ENCODE measurements at regions not wholly inside any gene's neighbourhood (a gene's known extent, or its start where the extent isn't known, plus 50 kb on each side); places are given as distances from the start of the nearest gene placed in this dataset.

GRCh38 chr1:172902861-172903381 is 147.8 kb downstream of the TNFSF18 start:
- Histone ChIP-seq H2AK5ac (ENCODE audit: low read depth, low read length) (no peak overlapping the region), H2BK5ac (ENCODE audit: low read depth, low read length) (no peak overlapping the region), H3K9ac (replicated peaks in 1 of 4; ENCODE audit: extremely low read depth in 1 of 4, low read depth in 3 of 4, low read length in 3 of 4) (no peak overlapping the region), H3K4me1 (replicated peaks in 1 of 4; ENCODE audit: control insufficient read depth in 3 of 4, insufficient read depth in 4 of 4, low read length in 3 of 4) (no peaks in the 10 kb centered on the region), H3K9me3 (ENCODE audit: insufficient read depth in 2 of 2, low read depth in 1 of 2, low read length in 1 of 2) (peaks cover 0 to 4% of the 10 kb centered on the region in 2 experiments; a peak in 1 of 4 replicates), H4K8ac (ENCODE audit: extremely low read depth, insufficient read depth, low read length) (no peak overlapping the region), H3K27ac (ENCODE audit: low read depth, low read length) (no peak overlapping the region), H3K4me2 (ENCODE audit: insufficient read depth in 1 of 2, low read depth in 2 of 2, low read length in 2 of 2) (no peak overlapping the region), H2BK120ac (replicated peaks; ENCODE audit: low read depth, low read length) (no peak overlapping the region), H2BK15ac (ENCODE audit: low read length) (no peak overlapping the region), H4K5ac (ENCODE audit: insufficient read length, low read depth, low read length) (no peak overlapping the region), H3K18ac (ENCODE audit: extremely low read depth, low read length) (no peak overlapping the region), H3K4me3 (ENCODE audit: extremely low read depth in 1 of 4, insufficient read depth in 2 of 4, low read depth in 3 of 4, low read length in 4 of 4) (no peak overlapping the region), H3K27me3 (replicated peaks in 1 of 4; ENCODE audit: control insufficient read depth in 3 of 4, extremely low read depth in 1 of 4, insufficient read depth in 3 of 4, low read length in 3 of 4) (no peaks in the 10 kb centered on the region), H2AFZ (ENCODE audit: low read length) (no peak overlapping the region), H3K79me2 (ENCODE audit: control insufficient read depth in 1 of 2, insufficient read depth in 2 of 2, low read length in 2 of 2) (no peaks in the 10 kb centered on the region), H4K91ac (replicated peaks; ENCODE audit: insufficient read length, low read length) (no peak overlapping the region), H3K79me1 (ENCODE audit: low read depth, low read length) (no peaks in the 10 kb centered on the region), H3K23ac (ENCODE audit: insufficient read length) (no peak overlapping the region), H3K23me2 (ENCODE audit: low read depth, low read length) (no peaks in the 10 kb centered on the region), H2BK12ac (ENCODE audit: low read depth, low read length) (no peak overlapping the region), H3K56ac (replicated peaks; ENCODE audit: insufficient read length, low read depth, low read length) (no peak overlapping the region), H3K36me3 (ENCODE audit: control insufficient read depth in 2 of 4, insufficient read depth in 4 of 4, low read length in 3 of 4) (no peaks in the 10 kb centered on the region), H3K14ac (ENCODE audit: insufficient read length) (no peak overlapping the region), H4K20me1 (replicated peaks in 1 of 2; ENCODE audit: control insufficient read depth in 1 of 2, insufficient read depth in 2 of 2, low read length in 2 of 2) (no peaks in the 10 kb centered on the region), H2BK20ac (ENCODE audit: low read length) (no peak overlapping the region), H3K4ac (replicated peaks; ENCODE audit: insufficient read length, low read depth, low read length) (no peak overlapping the region)
- ChIA-PET POLR2A (ENCODE audit: partially characterized antibody) (no interaction called here), CTCF (ENCODE audit: partially characterized antibody) (no interaction called here)
- WGBS, 2 experiments (ENCODE audit: extremely low coverage in 1 of 2, insufficient coverage in 1 of 2, insufficient read length in 1 of 2, insufficient replicate concordance in 2 of 2, low coverage in 1 of 2, low lambda C conversion rate in 2 of 2, missing lambda C conversion rate in 1 of 2), result 95% methylated on average over 1 of the region's 1 CpG; no CpG with 5 or more reads in 1 of the 2 experiments
- no peak for TF ChIP-seq ZNF274 (IDR thresholded peaks at IDR 0.05; ENCODE audit: borderline replicate concordance, extremely low read depth, low read length)
- TF ChIP-seq CHD2 (IDR thresholded peaks at IDR 0.05; ENCODE audit: low read length), result no peak
- TF ChIP-seq E2F6 (IDR thresholded peaks at IDR 0.05), result no peak
- no peak for TF ChIP-seq RXRA (IDR thresholded peaks at IDR 0.05; ENCODE audit: insufficient read depth, low read depth, low read length)
- TF ChIP-seq POU5F1 (IDR thresholded peaks at IDR 0.05; ENCODE audit: low read depth, low read length), result no peak
- no peak for TF ChIP-seq RBBP5 (IDR thresholded peaks at IDR 0.05; ENCODE audit: borderline replicate concordance, low read depth, low read length)
- no peak for TF ChIP-seq HDAC2 (IDR thresholded peaks at IDR 0.05; ENCODE audit: borderline replicate concordance in 1 of 2, low read depth in 2 of 2, low read length in 2 of 2)
- FAIRE-seq (no peak), DNase-seq (ENCODE audit: low read depth in 1 of 2, low spot score in 2 of 2) (no peak)

Data from H1 (cell line).